Ovary (tissue), 7 donors: ENCODE measurements at regions not wholly inside any gene's neighbourhood (a gene's known extent, or its start where the extent isn't known, plus 50 kb on each side); places are given as distances from the start of the nearest gene placed in this dataset.

Experiments used
- DNase-seq, 5 donors: peaks; one replicate each; pipeline ENCODE4 v3.0.0-alpha.2; 2019 to 2020
- H3K27ac ChIP-seq, 2 donors: fragments of 200-600 bp; one replicate each; pipeline versions ENCODE4 v1.5.1 to v1.8.0; 2019 to 2022
- H3K27me3 ChIP-seq: fragments of 200-600 bp; one replicate; pipeline ENCODE4 v1.8.0; 2022
- H3K36me3 ChIP-seq: fragments of 200-600 bp; sonication (generic); one replicate; pipeline ENCODE4 v1.5.1; 2019
- H3K4me1 ChIP-seq: one replicate; pipeline ENCODE4 v1.8.1; 2013; ENCODE audit warnings: mild to moderate bottlenecking, moderate library complexity; ENCODE audit not compliant: insufficient read depth
- H3K4me3 ChIP-seq: fragments of 200-600 bp; sonication (generic); one replicate; pipeline ENCODE4 v1.5.1; 2017
- H3K9me3 ChIP-seq, 2 donors: fragments of 200-600 bp in 1 of 2; sonication (generic) in 1 of 2; one replicate each; pipeline versions ENCODE4 v1.5.1 to v1.8.1; 2013 to 2019; ENCODE audit warnings: mild to moderate bottlenecking in 1 of 2, moderate library complexity in 1 of 2
- EP300 ChIP-seq: sonication (generic); formaldehyde crosslinking; IDR thresholded peaks from one replicate; pipeline ENCODE4 v1.6.1; 2017; ENCODE audit warnings: antibody characterized with exemption
- POLR2A ChIP-seq: fragments of 450-650 bp; IDR thresholded peaks from one replicate; pipeline ENCODE4 v1.6.1; 2017; ENCODE audit warnings: antibody characterized with exemption, mild to moderate bottlenecking, moderate library complexity
- WGBS, 3 donors: extraction: QIAGEN DNeasy Blood & Tissue Kit in 1 of 3; methylation state at CpG; one replicate each; pipeline versions ENCODE4 v1.1.5 to v1.1.7; 2013 to 2017; 5-methylcytosine and 5-hydroxymethylcytosine counted together
- intact Hi-C, 4 donors: fragments of 100-400 bp; cut with DNase I; formaldehyde crosslinking; loops; one replicate each; pipeline versions ENCODE4 v1.11.0 to v1.15.1; 2022 to 2023
- TF ChIP-seq, protein P1 (sequence below), 3 donors: fragments of 450-650 bp in 2 of 3; fragments of 200-600 bp in 1 of 3; IDR thresholded peaks; one replicate each; pipeline versions ENCODE4 v1.5.1 to v1.8.0; 2016 to 2022; ENCODE audit warnings: antibody characterized with exemption in 3 of 3, mild to moderate bottlenecking in 1 of 3
- donor health status: DM: no; HTN: no; CAD: no; lungs with moderate emphysema.
- donor health status: DM: no; HTN: no; CAD: no.
- donor health status: Bipolar disorder and iron deficiency.
- donor health status: DM: no; HTN: no; CAD: no.
- donor health status: DM: yes; HTN: yes; CAD: no.

- no peak overlapping the region for H3K27ac ChIP-seq
- 84 to 89% (median 84%) methylated on average over 4 of the region's 4 CpGs for WGBS, 3 donors
- H3K9me3 ChIP-seq, result no peaks in the 10 kb centered on the region
- no peaks in the 10 kb centered on the region for H3K4me1 ChIP-seq
- intact Hi-C loops, result no loop called here
- no peak for TF ChIP-seq EP300
- no peak for TF ChIP-seq POLR2A
- TF ChIP-seq, protein P1, sequence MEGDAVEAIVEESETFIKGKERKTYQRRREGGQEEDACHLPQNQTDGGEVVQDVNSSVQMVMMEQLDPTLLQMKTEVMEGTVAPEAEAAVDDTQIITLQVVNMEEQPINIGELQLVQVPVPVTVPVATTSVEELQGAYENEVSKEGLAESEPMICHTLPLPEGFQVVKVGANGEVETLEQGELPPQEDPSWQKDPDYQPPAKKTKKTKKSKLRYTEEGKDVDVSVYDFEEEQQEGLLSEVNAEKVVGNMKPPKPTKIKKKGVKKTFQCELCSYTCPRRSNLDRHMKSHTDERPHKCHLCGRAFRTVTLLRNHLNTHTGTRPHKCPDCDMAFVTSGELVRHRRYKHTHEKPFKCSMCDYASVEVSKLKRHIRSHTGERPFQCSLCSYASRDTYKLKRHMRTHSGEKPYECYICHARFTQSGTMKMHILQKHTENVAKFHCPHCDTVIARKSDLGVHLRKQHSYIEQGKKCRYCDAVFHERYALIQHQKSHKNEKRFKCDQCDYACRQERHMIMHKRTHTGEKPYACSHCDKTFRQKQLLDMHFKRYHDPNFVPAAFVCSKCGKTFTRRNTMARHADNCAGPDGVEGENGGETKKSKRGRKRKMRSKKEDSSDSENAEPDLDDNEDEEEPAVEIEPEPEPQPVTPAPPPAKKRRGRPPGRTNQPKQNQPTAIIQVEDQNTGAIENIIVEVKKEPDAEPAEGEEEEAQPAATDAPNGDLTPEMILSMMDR (IDR thresholded peaks at IDR 0.05), result no peak
- no peaks in the 10 kb centered on the region for H3K27me3 ChIP-seq
- no peaks in the 10 kb centered on the region for H3K36me3 ChIP-seq
- no peak for DNase-seq
- H3K4me3 ChIP-seq, result no peak overlapping the region
Observed at GRCh38 chr6:4289770-4290320, 154.5 kb upstream of the ECI2 start.

GRCh38 chr6:4287811-4288244 lies 152.5 kb upstream of the ECI2 start:
- intact Hi-C loops, result no loop called here
- 27 to 40% (median 40%) methylated on average over 11 of the region's 11 CpGs for WGBS, 3 donors
- Histone ChIP-seq H3K27ac (no peak overlapping the region), H3K27me3 (no peaks in the 10 kb centered on the region), H3K36me3 (no peaks in the 10 kb centered on the region), H3K9me3 (no peaks in the 10 kb centered on the region), H3K4me3 (no peak overlapping the region), H3K4me1 (no peaks in the 10 kb centered on the region)
- no peak for DNase-seq
- no peak for TF ChIP-seq EP300
- TF ChIP-seq, protein P1 (IDR thresholded peaks at IDR 0.05), result no peak
- no peak for TF ChIP-seq POLR2A

DNA sequence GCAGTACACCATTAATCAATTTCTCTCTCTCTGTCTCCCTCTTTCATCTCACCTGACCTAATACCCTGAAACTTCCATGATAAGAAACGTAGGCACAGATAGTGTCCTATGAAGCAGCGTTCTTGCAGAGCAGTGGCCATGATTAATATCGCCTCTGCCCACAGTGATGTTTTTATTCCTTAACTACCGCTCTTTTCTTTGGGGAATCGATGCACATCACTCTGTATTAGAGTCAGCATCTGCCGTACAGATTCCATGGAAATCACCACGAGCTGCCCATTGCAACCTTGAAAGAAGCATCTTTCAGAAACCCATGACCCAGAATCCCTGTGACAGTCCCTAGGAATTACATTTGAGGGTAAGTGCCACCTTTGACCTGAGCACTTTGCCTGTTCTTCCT lies 152.0 kb upstream of the ECI2 start:
- DNase-seq, result no peak
- intact Hi-C loops, result no loop called here
- Histone ChIP-seq H3K27ac (no peak overlapping the region), H3K4me3 (no peak overlapping the region), H3K4me1 (no peaks in the 10 kb centered on the region), H3K36me3 (no peaks in the 10 kb centered on the region), H3K9me3 (no peaks in the 10 kb centered on the region), H3K27me3 (no peaks in the 10 kb centered on the region)
- no peak for TF ChIP-seq EP300
- TF ChIP-seq, protein P1 (IDR thresholded peaks at IDR 0.05), result no peak
- WGBS, 3 donors, result 18 to 24% (median 20%) methylated on average over 7 of the region's 7 CpGs

- 65 to 83% (median 71%) methylated on average over 4 of the region's 4 CpGs for WGBS, 3 donors
- intact Hi-C loops, result no loop called here
- no peak for DNase-seq
- peaks cover 4% of the 10 kb centered on the region for H3K4me1 ChIP-seq
- no peak overlapping the region for H3K27ac ChIP-seq
- TF ChIP-seq POLR2A (no peak), EP300 (no peak)
- TF ChIP-seq, protein P1 (IDR thresholded peaks at IDR 0.05), result no peak
- H3K9me3 ChIP-seq, result no peaks in the 10 kb centered on the region
- H3K36me3 ChIP-seq, result no peaks in the 10 kb centered on the region
- H3K4me3 ChIP-seq, result no peak overlapping the region
- H3K27me3 ChIP-seq, result no peaks in the 10 kb centered on the region
Observed at GRCh38 chr6:4282926-4283325, 147.6 kb upstream of the ECI2 start.
